HFFc6 (cell line): ENCODE measurements at regions not wholly inside any gene's neighbourhood (a gene's known extent, or its start where the extent isn't known, plus 50 kb on each side); places are given as distances from the start of the nearest gene placed in this dataset.

Experiments
- DNase-seq: peaks from one replicate; pipeline ENCODE4 v3.0.0-alpha.2; 2018
- H3K27ac Mint-ChIP-seq: 2 replicates; pipeline ENCODE4 v1.8.0; 2020; ENCODE audit warnings: mild to moderate bottlenecking, mixed read lengths
- H3K27me3 Mint-ChIP-seq: 2 replicates; pipeline ENCODE4 v1.8.0; 2021; ENCODE audit warnings: mild to moderate bottlenecking, moderate library complexity, mixed read lengths; ENCODE audit not compliant: insufficient read depth
- H3K36me3 Mint-ChIP-seq: 2 replicates; pipeline ENCODE4 v1.8.0; 2021; ENCODE audit warnings: low read depth, mixed read lengths
- H3K4me1 Mint-ChIP-seq: 2 replicates; pipeline ENCODE4 v1.8.0; 2020; ENCODE audit warnings: low read depth, mixed read lengths
- H3K4me3 Mint-ChIP-seq: 2 replicates; pipeline ENCODE4 v1.8.0; 2020; ENCODE audit warnings: mild to moderate bottlenecking, moderate library complexity, mixed read lengths
- H3K9me3 Mint-ChIP-seq: 2 replicates; pipeline ENCODE4 v1.8.0; 2020; ENCODE audit warnings: mild to moderate bottlenecking, mixed read lengths
- TF ChIP-seq, protein P1 (sequence below): fragments of 200-600 bp; sonication (generic); IDR thresholded peaks from 2 replicates; pipeline ENCODE4 v1.5.0; 2021; ENCODE audit warnings: antibody characterized with exemption, mild to moderate bottlenecking

GRCh38 chr10:78223088-78223487 lies 189.4 kb downstream of the RPS24 start:
- H3K4me3 Mint-ChIP-seq: no peak overlapping the region
- TF ChIP-seq, protein P1, sequence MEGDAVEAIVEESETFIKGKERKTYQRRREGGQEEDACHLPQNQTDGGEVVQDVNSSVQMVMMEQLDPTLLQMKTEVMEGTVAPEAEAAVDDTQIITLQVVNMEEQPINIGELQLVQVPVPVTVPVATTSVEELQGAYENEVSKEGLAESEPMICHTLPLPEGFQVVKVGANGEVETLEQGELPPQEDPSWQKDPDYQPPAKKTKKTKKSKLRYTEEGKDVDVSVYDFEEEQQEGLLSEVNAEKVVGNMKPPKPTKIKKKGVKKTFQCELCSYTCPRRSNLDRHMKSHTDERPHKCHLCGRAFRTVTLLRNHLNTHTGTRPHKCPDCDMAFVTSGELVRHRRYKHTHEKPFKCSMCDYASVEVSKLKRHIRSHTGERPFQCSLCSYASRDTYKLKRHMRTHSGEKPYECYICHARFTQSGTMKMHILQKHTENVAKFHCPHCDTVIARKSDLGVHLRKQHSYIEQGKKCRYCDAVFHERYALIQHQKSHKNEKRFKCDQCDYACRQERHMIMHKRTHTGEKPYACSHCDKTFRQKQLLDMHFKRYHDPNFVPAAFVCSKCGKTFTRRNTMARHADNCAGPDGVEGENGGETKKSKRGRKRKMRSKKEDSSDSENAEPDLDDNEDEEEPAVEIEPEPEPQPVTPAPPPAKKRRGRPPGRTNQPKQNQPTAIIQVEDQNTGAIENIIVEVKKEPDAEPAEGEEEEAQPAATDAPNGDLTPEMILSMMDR: no peak
- H3K9me3 Mint-ChIP-seq: peaks cover 16% of the 10 kb centered on the region
- peaks cover 24% of the 10 kb centered on the region for H3K4me1 Mint-ChIP-seq
- no peak for DNase-seq
- peaks cover 13% of the 10 kb centered on the region for H3K36me3 Mint-ChIP-seq
- no peak overlapping the region for H3K27ac Mint-ChIP-seq
- no peaks in the 10 kb centered on the region; the same call in 1 of the 2 replicates for H3K27me3 Mint-ChIP-seq

DNA sequence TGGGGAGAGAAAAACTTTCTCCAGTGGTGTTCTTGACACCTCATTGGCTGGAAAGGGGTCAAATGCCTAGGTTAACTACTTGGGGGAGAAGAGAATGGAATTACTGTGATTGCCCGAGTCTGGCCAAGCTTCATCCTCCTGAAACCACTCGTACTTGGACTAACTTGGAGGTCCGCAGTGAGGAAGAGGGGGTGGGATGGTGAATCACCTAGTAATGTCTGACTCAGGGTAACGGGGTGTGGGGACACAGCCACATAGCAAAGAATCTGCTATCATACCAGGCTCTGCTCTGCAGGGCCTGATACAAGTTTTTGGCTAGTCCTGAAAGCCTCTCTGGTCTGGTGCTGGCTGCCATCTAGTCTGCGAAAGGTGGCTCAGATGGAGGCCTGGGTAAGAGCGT lies 190.9 kb downstream of the RPS24 start:
- Mint-ChIP-seq H3K4me1 (peaks cover 23% of the 10 kb centered on the region), H3K36me3 (peaks cover 13% of the 10 kb centered on the region), H3K9me3 (peaks cover 10% of the 10 kb centered on the region; the same call in 1 of the 2 replicates), H3K27me3 (peaks cover 1% of the 10 kb centered on the region; the same call in 1 of the 2 replicates), H3K27ac (peak overlapping the region; percentile 88), H3K4me3 (peak overlapping the region; percentile 64)
- TF ChIP-seq, protein P1: no peak
- DNase-seq: peak; percentile 62

- H3K4me1 Mint-ChIP-seq: peaks cover 23% of the 10 kb centered on the region
- H3K27me3 Mint-ChIP-seq: peaks cover 3% of the 10 kb centered on the region; the same call in 1 of the 2 replicates
- H3K36me3 Mint-ChIP-seq: peaks cover 3% of the 10 kb centered on the region; the same call in 1 of the 2 replicates
- no peak overlapping the region for H3K4me3 Mint-ChIP-seq
- DNase-seq: no peak
- H3K9me3 Mint-ChIP-seq: peaks cover under 1% of the 10 kb centered on the region; the same call in 1 of the 2 replicates
- TF ChIP-seq, protein P1: no peak
- peak overlapping the region; percentile 88 for H3K27ac Mint-ChIP-seq
These were observed 191.9 kb downstream of the RPS24 start for GRCh38 chr10:78225594-78225993.

- TF ChIP-seq, protein P1: no peak
- Mint-ChIP-seq H3K4me1 (peaks cover 20% of the 10 kb centered on the region), H3K36me3 (peaks cover 8% of the 10 kb centered on the region; the same call in 1 of the 2 replicates), H3K27me3 (peaks cover 3% of the 10 kb centered on the region), H3K27ac (no peak overlapping the region), H3K9me3 (no peaks in the 10 kb centered on the region), H3K4me3 (no peak overlapping the region)
- no peak for DNase-seq
These were observed 195.8 kb downstream of the RPS24 start for GRCh38 chr10:78229489-78229888.

DNA sequence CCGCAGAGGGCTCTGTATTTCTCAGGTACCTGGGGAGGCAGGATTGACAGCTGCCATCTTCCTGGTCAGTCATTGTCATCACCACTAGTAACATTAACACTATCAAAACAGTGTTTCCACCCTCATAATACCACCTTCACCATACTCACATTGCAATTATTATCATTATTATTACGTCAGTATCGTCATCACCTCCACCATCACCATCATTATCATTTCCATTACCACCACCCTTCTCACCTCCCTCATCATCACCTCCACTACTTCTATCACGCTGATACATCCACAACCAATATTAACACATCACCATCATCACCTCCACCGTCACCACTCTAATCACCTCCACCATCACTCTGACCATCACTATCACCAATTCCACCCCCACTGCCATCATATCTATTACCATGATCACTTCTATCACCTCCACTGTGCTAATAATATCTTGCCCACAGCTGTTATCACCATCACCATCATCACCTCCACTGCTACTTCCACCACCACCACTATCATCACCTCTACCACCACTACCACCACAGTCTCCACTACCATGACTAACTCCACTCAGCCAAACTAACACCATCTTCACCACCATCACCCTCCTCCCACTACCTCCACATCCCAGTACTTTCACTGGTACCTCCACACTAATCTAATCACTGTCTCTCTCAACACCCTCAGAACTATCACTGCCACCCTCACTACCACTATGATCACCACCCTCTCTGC lies 196.4 kb downstream of the RPS24 start:
- DNase-seq: no peak
- H3K9me3 Mint-ChIP-seq: no peaks in the 10 kb centered on the region
- peaks cover 8% of the 10 kb centered on the region; the same call in 1 of the 2 replicates for H3K36me3 Mint-ChIP-seq
- no peak overlapping the region for H3K4me3 Mint-ChIP-seq
- H3K27me3 Mint-ChIP-seq: peaks cover 3% of the 10 kb centered on the region
- H3K27ac Mint-ChIP-seq: no peak overlapping the region
- TF ChIP-seq, protein P1: no peak
- peaks cover 14% of the 10 kb centered on the region for H3K4me1 Mint-ChIP-seq
